GM08714 (cell line): ENCODE measurements at regions not wholly inside any gene's neighbourhood (a gene's known extent, or its start where the extent isn't known, plus 50 kb on each side); places are given as distances from the start of the nearest gene placed in this dataset.
"Not testable (repeated sequence)": the region's sequence is repeated elsewhere in the genome, so short reads cannot be mapped to it uniquely, and the experiment has no call there.

Experiments used
- H3K4me3 ChIP-seq: fragments of 200-500 bp; sonication (Bioruptor generic); 2 replicates; pipeline ENCODE4 v1.5.1; 2014; ENCODE audit warnings: mild to moderate bottlenecking, low read length, inconsistent platforms
- ZNF274 ChIP-seq: IDR thresholded peaks from 2 replicates; pipeline ENCODE4 v1.6.1; 2012; ENCODE audit warnings: mild to moderate bottlenecking, low read depth, low read length

DNA sequence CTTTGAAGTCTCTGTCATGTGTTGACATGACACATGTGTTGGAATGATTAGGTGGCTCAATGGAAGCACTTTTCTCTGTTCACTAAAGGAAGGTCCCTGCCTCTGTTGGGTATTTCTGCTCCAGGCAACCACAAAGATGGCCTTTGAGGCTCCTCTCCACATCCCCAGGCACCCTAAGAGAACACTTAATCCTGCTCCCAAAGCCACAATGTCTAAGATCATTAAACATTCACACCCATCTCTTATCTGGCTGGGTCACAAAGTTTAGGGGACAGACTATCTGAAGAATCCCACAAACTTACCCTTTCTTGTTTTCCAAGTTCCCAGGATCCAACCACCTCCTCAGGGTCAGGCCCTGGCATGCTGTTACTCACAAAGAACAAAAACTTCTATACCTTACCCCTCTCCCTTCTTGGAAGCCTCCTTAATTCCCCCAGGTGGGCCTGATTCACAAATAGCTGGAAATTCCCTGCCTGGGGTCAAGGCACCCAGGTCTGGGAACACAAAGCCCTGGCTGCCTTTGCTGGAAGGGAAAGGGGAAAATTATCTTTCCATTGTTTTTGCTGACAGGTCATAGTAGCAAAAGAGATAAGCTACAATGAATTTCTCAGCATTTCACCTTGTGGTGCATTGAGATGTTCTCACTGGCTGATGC, 333.7 kb downstream of the PCNX1 start:
- TF ChIP-seq ZNF274: no peak
- no peak overlapping the region for H3K4me3 ChIP-seq

DNA sequence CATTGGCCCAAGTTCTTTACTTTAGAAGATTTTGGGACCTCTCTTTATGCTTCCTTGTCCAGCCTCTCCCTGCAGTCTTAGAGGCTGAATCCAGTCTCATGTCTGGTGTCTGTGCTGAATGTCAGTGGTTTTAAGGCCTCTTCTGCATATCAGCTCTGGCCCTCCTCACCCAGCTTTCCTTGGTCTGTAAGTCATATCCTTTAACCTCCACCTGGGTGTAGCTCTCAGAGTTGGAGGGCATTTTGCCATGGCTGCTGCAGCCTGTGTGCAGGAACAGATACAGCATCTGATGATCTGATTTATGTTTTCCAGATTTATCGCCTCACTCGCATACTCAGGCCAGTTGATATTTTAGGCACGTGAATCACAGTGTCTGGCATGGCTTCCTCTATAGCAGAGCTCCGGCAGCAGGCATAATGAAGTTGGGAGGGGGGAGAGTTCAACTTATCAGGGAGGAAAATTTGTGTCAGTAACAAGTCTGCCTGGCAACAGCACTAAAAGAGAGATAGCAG, 335.0 kb downstream of the PCNX1 start:
- TF ChIP-seq ZNF274: no peak
- H3K4me3 ChIP-seq: no peak overlapping the region

DNA sequence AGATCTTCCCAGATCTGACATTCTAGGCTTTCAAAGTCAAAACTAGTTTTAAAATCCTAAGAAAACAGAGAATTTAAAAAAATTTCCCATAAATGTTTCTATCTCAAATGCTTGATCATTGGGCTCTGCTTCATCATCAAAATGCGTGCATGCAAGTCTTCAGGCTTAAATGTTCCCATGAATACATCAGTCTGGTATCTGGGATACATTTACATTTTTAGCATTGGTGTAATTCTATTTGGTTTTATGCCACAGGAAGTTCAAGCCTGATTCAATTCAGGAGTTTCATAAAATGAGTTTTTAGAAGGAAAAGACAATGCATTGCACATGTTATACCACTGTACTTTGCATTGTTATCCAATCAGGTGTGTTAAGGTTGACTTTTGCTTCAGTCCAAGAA, 336.4 kb downstream of the PCNX1 start:
- TF ChIP-seq ZNF274: no peak

DNA sequence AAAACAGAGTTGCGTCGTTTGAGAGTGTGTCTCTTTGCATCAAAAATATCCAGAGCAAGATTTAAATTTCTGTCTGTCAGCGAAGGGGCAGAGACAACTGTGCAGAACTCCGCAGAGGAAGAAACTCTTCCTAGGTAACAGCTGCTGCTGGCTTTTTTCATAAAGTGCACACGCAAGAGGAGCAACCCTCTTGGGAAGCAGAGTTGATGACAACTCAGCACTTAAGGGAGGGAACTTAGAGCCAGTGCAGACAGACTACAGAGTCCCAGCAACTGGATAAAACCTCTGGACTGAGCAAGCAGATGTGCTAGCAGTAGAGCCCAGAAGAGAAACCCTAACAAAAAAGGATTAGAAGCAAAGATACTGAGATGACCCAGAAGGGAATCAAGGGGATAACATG, 337.1 kb downstream of the PCNX1 start:
- H3K4me3 ChIP-seq: no peak overlapping the region

More for the DNA sequence above, 336.4 kb downstream of the PCNX1 start:
- no peak overlapping the region for H3K4me3 ChIP-seq

DNA sequence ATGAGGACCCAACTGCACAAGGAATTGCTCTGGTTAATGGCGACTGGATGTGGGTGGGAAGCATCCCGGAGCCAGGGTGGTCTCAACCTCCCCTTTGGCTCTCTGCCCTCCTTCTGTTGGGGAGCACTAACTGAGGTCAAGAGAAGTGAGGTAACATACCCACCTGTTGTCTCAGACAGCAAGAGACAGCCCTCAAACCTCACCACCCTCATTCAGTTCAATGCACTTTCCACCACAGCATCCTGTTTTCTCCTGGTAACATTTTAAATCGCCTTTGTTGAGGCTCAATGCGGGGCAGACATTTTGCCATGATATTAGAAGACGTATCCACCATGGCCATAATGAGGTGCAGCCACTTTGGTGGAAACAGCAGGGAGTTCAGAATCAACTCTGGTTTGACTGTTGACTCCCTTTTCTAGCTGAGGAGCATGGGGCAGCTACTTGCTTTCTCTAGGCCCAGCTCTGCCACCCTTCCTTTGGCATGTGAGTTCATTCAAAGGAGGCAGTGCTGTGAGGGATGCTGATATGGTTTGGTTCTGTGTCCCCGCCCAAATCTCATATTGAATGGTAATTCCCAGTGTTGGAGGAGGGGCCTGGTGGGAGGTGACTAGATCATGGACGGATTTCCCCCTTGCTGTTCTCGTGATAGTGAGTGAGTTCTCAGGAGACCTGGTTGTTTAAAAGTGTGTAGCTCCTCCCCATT, 338.6 kb downstream of the PCNX1 start:
- H3K4me3 ChIP-seq: no peak overlapping the region
- no peak for TF ChIP-seq ZNF274

More for the DNA sequence above, 337.1 kb downstream of the PCNX1 start:
- TF ChIP-seq ZNF274: no peak

DNA sequence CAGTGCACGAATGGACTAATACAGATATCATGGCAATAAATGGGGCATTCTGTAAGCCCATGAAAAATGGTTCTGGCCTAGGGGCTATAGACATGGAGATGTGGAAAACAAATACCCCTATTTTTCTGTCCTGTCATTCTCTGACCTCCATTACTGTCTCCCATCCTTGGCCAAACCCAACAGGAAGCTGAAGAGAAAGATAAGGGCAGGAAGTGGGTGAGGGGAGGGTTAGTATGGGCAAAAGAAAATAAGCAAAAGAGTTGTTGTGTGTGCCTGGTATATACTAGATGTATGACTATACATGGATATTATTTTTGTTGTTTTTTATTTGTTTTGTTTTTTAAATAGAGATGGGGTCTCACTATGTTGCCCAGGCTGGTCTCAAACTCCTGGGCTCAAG, 339.3 kb downstream of the PCNX1 start:
- no peak overlapping the region for H3K4me3 ChIP-seq
- TF ChIP-seq ZNF274: no peak

DNA sequence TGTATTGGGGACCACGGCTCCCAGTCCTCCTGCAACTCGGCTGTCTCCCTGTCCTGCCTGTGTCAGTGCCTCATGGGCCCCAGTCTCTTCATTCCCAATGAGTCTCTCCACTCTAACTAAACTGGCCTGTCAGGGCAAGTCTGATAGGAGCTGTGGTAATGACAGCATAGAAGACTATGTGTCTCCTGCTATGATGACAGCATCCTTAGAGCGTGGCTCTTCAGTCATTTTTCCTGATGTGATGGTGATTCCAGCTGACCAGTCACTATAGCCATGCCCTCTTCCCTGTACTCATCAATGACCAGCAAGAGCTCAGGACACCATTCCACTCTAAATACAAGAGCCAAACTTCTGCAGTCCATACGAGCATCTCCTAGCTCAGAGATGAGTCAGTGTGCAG, 339.8 kb downstream of the PCNX1 start:
- no peak for TF ChIP-seq ZNF274
- H3K4me3 ChIP-seq: no peak overlapping the region

DNA sequence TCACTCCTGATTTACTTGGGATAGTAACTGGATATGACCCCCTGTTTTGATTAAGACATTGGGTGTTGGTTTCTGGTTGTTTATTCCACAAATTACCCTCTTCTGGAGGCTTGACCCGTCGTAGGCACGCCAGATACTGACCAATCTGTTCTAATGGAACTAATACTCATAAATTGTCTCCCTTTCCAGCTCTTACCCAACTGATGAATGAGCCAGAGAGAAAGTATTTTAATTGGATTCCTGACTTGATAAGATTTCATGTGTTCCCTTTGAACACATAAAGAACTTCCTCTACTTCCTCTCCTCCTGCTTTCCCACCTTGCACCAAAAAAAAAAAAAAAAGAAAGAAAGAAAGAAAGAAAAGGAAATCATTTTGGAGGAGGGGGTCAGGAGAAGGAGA, 340.9 kb downstream of the PCNX1 start:
- TF ChIP-seq ZNF274: no peak
- H3K4me3 ChIP-seq: no peak overlapping the region

DNA sequence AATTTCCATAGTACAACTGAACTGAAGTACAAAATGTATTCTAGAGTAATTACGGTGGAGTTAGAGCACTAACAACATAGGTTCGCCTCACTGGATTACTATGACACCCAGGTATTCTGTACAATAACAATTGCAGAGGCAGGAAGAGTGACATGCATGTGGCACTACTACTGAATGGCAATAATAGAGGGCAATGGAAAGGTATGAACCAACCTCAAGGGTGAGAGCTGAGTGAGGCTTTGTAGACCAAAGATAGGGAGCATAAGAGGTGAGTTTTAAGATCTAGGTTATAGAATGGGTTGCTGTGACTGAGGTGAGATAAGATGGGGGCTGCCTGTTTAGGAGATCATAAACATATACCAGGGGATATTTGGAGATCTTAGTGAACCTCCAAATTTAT, 343.1 kb downstream of the PCNX1 start:
- no peak for TF ChIP-seq ZNF274
- no peak overlapping the region for H3K4me3 ChIP-seq

DNA sequence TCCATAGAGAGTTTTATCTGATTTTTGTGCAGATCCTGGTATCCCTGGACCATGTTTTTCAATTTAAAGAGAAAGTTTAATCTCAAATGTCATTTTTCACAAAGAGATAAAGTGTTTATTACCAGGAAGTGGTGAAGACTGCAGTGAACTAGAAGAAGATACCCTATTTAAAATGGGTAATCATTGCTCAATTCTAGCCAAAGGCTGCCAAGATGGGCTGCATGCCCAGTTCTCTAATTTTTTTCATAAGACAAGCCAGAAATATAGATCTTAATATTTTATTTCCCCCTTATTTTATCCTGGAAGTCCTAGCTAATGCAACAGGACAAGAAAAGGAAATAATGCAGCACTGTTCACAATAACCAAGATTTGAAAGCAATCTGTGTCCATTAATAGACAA, 343.5 kb downstream of the PCNX1 start:
- no peak overlapping the region for H3K4me3 ChIP-seq
- TF ChIP-seq ZNF274: no peak

DNA sequence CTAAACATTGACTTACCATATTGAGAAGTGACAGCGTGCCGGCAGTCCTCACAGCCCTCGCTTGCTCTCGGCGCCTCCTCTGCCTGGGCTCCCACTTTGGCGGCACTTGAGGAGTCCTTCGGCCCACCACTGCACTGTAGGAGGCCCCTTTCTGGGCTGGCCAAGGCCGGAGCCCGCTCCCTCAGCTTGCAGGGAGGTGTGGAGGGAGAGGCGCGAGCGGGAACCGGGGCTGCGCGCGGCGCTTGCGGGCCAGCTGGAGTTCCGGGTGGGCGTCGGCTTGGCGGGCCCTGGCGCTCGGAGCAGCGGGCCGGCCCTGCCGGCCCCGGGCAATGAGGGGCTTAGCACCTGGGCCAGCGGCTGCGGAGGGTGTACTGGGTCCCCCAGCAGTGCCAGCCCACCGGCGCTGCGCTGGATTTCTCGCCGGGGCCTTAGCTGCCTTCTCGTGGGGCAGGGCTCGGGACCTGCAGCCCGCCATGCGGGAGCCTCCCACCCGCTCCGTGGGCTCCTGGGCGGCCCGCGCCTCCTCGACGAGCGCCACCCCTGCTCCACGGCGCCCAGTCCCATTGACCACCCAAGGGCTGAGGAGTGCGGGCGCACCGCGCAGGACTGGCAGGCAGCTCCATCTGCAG, 346.9 kb downstream of the PCNX1 start:
- not testable (repeated sequence) for H3K4me3 ChIP-seq

DNA sequence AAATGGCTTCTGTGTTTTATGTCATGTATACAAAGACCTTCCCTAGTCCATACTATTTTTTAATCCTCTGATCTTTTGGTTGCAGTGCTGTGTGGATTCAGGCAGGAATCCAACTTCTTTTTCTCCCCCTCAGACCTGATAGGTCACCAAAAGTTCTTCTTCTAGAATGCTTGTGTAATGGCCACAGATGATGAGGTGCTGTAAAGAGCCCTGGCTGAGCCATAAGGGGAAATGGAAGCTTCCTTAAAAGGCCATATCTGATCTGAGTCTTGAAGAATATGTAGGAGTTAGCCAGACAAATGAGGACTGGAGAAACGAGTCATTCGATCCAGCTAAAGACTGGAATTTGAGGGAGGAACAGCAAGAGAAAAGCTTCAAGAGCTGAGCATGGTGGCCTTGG, 353.9 kb downstream of the PCNX1 start:
- TF ChIP-seq ZNF274: no peak
- no peak overlapping the region for H3K4me3 ChIP-seq

DNA sequence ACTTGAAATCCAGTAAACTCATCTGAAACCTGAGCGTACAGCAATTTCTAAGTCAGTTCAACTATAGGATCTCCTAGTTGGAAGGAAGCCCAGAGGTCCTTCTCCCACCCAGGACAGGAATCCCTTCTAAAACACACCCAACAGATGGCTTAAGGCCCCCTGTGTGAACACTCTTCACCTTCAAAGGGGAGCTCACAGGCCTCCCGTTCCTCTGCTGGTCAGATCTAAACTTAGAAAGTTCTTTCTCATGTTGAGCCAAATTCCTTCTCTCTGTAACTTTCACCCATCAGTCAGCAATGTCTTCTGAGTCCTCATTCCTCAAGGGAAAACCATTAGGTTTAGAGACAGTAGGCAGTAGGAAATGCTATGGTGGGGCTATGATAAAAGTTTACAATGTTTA, 355.2 kb downstream of the PCNX1 start:
- TF ChIP-seq ZNF274: no peak

DNA sequence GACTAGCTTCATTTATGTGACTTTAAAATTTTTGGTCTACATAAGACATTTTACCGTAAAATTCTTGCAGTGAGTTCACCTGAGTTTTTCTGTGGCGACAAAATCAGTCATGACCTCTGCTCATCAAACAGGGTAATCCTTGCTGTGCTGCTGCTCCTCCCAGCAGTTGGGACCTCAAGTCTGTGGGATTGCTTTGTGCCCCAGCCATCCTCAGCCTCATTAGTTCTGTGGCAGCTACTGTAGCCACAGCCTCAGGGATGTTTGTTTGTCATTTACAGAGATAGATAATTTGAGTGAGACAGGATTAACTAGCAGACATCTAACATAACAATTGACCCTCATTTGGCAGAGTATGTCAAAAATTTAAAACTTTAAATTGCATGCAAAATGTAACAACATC, 357.0 kb downstream of the PCNX1 start:
- H3K4me3 ChIP-seq: no peak overlapping the region
- no peak for TF ChIP-seq ZNF274

More for the DNA sequence above, 355.2 kb downstream of the PCNX1 start:
- H3K4me3 ChIP-seq: no peak overlapping the region

DNA sequence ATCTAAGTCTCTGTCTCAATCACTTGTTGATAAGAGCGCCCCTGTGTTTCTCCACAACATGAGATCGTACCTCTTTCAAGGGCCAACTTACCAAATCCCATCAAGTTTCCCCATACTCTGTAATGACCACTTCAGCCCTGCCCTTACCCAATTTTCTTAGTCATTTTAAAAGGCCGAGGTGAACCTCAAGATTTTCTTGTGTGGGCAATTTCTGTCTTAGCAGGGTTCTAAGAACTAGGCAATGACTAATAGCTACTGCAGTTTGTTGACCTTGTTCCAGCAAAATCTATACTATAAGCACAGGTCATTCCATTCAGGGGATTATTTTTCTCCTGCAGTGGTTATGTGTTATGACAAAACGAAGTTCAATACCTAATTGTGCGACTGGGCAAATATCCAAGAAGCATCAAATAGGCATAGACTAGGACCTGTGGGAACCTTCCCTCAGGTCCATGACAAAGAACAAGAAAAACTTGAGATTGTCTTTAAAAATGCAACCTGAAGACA, 359.8 kb downstream of the PCNX1 start:
- no peak for TF ChIP-seq ZNF274
- no peak overlapping the region for H3K4me3 ChIP-seq
